Skeletal muscle cell (primary cell): ENCODE measurements at regions not wholly inside any gene's neighbourhood (a gene's known extent, or its start where the extent isn't known, plus 50 kb on each side); places are given as distances from the start of the nearest gene placed in this dataset.

Experiments used
- DNase-seq: peaks from one replicate; pipeline ENCODE4 v3.0.0-alpha.2; 2010; ENCODE audit warnings: low read depth
- H3K4me3 ChIP-seq: 2 replicates; pipeline ENCODE4 v1.5.1; 2011; ENCODE audit warnings: low read depth, mild to moderate bottlenecking, control low read depth, low read length, moderate library complexity

DNA sequence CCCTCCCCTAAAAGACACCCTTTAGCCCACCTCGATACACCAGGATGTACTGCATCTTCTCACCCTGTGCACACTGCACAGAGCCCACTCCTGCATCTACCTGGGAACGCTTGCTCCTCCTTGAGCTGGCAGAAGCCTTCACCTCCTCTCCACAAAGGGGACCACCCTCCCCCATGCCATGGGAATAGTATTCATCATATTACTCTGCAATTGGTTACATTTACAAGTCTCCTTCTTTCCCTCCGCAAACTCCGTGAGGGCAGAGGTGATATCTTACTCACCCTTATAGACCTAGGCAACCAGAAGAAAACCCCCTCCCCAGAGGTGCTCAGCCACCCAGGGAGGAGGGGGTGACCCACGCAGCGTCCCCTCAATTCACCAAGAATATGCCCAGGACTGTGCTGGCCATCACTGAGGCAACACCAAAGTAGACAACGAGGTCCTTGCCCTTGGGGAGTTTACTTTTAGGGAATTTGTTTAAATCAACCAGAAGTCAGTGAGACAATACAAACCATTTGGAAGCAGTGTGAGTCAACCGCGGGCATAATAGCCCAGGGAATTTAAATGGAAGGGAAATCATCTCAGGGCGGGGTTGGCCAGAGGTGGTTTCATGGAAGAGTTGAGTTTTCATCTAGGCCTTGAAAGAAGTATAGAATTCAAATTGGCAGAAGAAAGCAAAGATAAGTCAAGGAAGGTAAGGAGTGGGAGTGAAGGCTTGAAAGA is 214.5 kb downstream of the BARX2 start:
- H3K4me3 ChIP-seq: no peak overlapping the region
- no peak for DNase-seq

DNA sequence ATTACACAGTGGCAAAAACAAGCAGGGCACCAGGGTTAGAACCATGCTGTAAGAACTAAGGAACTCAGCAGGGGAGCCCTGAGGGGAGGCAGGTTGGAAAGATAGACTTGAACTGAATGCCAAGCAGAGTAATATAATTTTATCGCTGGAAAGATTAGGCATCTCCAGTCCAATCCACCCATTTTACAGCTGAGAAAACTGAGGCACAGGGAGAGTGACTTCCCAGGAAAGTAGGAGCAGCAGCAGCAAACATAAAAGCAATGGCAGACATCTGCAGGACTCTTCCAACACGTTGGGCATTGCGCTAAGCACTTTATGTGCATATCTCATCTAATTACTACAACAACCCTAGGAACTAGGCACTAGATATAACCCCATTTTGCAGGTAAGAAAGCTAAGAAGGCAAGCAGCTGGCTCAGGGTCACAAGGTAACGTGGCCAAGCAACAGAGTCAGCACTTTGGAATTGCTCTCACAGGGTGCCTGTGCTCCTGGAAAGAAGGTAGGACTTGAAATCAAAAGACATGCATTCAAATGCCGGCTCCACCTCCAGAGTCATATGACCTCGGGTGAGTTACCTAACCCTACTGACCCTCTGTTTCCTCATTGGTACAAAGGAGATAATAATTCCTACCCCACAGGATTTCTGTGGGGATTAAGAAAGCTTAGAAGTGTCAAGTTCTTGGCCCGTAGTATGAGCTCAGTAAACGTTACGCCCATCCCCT is 215.3 kb downstream of the BARX2 start:
- no peak for DNase-seq
- no peak overlapping the region for H3K4me3 ChIP-seq

DNA sequence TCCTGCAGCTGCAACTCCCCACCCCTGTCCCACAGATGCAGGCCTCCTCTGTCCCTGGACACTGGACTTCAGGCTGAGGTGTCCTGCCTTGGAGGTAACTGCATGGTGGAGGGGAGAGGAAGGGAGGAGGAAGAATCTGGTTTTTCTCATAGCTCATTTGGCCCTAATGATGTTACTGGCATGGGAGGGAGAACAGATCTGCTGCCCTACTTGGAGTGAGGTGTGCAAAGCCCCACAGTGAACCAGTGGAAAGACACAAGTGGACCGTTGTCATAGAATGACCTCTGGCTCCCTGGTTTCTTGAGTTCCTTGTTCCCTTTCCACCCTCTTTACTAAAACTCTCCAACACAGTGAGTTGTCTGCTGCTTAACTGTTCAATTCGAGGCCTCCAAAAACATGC is 215.9 kb downstream of the BARX2 start:
- DNase-seq: no peak

DNA sequence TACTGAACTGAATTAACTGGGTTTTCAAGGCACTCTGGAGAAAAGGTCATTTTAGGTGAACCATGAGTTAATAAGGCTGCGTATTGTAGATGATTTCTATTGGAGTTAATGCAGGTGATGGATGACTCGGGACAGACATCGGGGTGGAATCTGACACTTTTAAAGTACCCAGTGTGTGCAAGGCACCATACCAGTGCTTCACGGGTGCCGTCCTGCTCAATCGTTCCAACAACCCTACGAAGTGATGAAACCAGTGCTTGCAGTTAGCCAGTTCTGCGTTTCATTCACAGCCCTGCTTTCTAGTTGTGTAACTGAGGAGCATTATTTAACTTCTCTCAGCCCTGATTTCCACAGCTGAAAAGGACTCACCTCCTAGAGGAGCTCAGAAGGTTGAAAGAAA is 216.5 kb downstream of the BARX2 start:
- no peak for DNase-seq
- H3K4me3 ChIP-seq: no peak overlapping the region

More for the DNA sequence above, 215.9 kb downstream of the BARX2 start:
- no peak overlapping the region for H3K4me3 ChIP-seq

DNA sequence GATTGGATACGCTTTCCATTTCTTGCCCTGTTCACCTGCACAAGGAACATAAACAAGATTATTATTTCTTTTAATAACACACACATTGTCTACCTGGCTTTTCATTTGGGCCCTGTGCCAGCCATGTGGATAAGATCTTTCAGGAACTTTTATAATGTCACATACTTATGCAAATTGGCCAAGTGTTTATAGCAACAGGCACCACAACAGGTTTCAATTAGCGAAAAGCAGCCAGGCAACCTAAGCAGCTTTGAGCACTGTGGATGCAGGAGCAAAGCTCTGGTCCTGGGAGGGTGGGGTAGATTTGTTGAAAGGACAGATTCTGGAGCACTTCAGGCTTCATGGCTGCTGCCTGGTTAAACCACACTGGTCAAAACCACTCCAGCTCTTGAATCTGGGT is 217.4 kb downstream of the BARX2 start:
- DNase-seq: no peak

DNA sequence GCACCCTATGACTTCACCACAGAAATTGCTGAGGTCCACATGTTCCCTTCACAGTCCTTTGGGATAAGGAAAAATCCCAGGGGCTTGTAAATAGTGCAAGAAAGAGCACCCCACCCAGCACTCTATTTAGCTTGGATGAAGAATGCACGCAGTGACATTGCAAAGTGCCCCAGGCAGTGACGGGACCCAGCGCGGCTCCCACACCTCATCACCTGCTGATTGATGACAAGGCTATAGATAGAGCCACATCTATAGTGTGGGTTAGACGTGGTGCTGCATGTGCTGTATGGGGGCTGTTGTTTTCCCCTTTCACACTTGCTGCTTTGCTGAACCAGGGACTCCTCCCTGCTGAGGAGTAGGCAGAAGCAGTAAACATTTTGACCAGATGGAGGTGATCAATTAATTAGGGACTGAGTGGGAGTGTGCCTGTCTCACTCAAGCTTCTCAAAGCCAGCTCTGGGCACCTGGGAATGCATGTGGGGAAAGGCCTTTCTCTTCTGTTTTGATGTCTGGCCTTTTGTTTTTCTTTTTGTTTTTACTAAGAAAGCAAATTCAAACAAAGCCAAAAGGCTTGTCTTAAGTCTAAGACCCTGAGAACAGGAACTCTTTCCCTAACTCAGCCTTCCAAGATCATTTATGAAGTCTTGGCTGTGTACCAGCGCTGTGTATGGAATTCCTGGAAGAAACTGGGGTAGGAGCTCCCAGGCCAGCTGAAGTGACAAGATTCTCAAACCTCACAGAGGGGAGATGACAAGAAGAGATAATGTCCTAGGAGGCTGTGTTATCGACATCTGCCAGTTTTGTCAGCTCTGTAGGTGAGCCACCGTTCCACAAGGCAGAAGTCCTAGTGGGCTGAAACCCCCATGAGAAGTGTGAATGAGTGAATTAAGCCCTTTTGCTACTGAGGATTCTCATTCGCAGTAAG is 219.7 kb downstream of the BARX2 start:
- DNase-seq: no peak
- no peak overlapping the region for H3K4me3 ChIP-seq

More for the DNA sequence above, 217.4 kb downstream of the BARX2 start:
- H3K4me3 ChIP-seq: no peak overlapping the region

DNA sequence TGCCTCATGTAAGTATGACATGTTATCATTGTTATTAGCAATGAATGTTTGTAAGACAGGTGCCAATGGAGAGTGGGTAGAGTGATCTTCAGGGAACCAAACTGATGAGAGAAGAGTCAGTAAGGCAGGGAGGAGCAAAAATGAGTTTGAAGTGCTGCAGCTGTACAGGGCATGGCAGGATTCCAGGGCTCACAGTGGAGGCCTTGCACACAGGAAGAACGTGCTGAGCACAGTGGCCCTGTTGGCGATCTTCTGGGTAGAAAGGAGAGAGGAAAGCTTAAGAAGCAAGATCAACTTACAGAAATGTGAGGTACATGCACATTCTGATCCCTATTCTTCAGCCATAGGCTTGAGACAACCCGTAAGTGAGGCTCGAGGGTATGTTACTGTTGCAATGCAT is 219.3 kb upstream of the TMEM45B start:
- DNase-seq: no peak
- no peak overlapping the region for H3K4me3 ChIP-seq

DNA sequence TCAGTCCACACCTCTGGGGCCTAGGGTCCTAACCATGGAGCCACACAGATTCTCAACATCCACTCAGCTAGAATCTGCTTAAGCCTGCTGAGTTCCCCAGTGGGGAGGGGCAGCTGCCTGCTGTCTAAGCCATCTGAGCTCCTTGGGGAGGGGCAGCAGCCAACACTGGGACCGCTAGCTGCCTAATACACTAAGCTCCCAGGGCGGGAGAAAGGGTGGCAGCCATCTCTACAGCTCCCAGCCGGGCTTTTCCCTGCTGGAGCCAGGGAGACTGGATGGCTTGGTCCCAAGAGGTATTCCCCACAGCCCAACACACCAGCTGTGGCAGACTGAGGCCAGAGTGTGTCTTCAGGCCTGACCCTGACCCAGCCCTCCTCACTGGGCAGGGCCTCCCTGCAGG is 217.3 kb upstream of the TMEM45B start:
- no peak overlapping the region for H3K4me3 ChIP-seq

DNA sequence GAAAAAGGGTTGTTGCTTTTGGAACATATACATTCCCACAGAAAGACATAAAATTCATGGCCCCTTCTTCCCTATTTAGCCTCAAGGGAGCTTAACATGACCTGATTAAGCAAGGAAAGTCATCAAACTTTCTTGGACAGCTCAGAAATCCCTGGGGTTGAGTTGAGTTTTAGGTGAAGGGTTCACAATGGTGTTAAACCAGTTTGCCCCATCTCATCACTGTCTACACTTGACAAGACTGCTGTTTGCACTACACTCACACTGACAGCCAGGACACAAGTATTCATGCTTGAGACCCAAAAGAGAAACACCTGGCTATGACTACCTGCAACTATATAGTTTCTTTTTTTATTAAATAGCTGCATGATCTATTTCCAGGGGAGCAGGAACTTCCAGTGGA is 209.8 kb upstream of the TMEM45B start:
- no peak overlapping the region for H3K4me3 ChIP-seq
- no peak for DNase-seq

More for the DNA sequence above, 217.3 kb upstream of the TMEM45B start:
- no peak for DNase-seq

DNA sequence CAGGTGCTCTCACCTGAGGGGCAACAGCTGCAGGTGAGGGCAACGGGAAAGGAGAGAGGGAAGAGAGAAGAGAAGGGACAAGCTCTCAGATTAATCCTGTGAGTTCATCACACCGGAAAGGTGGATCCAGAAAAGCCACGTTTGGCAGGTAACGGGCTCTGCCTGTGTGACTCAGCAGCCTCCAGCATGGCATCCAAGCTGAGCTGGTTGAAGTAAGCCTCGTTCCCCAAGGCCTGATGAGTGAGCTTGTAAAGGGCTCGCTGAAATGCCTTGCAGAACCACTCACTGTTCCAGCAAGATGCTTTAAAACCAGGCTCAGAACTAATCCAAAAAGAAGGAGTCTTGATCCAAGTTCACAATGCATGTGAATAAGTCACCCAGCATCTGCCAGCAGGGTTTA is 206.9 kb upstream of the TMEM45B start:
- no peak overlapping the region for H3K4me3 ChIP-seq
- DNase-seq: no peak

DNA sequence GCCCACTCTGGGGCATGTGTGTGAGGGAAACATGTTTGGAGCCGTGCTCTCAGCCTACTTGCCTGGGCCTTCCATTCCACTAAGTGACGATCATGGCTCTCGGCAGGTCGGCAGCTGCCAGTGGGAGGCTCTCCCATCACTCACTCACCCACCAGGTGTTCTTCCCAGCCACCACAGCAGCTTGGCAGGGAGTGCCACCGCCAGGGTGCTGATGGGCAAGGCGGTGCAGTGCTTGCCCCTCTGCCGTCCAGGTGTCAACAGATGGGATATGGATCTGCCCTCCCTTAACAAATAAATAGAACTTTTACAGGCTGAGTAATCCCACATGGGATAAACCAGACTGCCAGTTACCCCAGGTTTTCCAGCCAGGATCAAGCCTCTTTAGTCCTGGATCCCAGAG is 205.5 kb upstream of the TMEM45B start:
- no peak for DNase-seq
- H3K4me3 ChIP-seq: no peak overlapping the region

DNA sequence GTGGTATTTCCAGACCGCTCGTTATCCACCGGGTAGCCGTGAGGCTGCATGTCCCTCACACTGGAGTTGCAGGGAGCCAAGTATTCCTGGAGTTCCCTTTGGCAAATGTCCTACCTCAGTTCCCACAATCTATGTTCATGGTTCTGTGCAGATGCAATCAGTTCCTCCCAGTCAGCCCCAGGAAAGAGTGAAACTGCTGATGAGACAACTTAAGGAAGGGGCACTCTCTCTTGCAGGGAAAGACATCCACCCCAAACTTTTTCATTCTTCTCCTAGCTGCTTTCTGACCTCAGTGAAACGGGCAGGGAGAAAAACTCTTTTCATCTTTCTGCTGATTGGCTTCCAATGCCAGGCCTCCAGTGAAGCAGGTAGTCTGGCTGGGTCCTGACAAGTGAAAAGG is 205.1 kb upstream of the TMEM45B start:
- DNase-seq: no peak
- H3K4me3 ChIP-seq: no peak overlapping the region

DNA sequence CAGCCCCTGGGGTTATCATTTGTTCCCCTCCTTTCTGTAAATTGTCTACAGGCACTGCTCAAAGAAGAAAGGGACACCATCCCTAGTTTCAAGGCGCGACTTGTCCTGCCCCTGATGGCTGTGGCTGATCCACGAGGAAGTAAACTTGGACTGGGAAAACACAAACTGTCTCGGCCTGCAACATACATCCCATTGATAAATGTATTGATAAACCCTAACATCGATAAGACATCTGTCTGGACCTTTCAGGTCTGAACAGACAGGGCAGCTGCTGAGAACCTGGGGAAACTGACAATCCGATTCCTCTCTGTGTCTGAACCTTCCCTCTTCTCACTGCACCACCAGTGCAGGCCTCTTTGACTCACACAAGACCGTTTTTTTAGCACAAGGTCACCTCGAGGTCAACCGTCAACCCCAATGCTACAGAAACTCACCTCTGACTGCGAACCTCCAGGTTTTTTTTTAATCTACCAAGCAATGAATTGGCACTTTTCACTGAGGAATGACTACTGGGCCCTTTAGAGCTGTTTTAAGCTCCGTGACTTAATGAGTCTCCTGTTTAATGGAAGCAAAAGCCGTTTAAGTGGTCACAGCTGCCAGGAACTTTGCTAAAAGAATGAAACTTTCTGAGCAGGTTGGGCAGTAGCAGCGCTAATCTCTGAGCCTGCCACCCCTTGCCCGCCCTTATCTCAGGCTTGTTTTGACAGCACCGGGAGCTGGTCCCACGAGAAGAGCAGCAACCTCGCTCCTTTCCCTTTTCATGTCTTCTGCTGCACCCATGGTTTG is 203.8 kb upstream of the TMEM45B start:
- no peak overlapping the region for H3K4me3 ChIP-seq
- DNase-seq: no peak

DNA sequence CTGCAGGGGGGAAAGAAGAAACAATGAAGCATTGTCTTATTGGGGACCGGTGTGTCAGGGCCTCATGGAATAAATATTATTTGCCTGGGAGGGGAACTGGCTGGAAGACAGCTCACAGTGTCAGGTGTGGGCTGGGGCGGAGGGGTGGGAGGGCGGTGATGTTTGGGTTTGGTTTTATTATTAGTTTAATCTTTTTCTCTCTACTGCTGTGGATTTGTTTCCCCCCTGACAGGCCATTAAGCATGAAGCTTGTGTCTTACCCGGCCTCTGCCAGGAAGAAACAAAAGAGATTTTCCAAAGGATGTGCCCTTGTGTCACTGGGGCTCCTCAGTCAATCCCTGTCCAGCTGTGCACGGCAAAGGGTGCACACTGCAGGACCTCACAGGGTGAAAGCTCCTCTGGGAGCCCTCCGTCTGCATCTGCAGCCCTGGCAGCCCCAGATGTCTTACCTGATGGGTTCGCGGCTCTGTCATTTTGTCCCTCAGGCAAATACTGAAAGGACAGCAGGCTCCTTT is 203.1 kb upstream of the TMEM45B start:
- DNase-seq: no peak
- no peak overlapping the region for H3K4me3 ChIP-seq

DNA sequence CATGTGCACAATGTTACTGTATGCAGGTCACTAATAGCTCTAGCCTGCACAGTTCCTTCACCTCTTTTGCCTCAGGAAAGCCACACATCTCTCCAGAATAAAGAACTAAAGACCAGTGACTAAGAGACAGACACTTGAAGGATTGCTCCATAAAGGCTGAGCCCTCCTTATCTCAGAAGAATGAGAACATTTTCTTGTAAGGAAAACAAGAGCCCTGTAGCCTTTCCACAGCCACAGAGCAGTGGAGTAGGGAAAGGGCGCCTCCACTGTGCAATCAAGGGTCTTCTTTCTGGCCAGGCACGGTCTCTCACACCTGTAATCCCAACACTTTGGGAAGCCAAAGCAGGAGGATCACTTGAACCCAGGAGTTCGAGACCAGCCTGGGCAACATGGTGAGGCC is 202.6 kb upstream of the TMEM45B start:
- DNase-seq: no peak
- no peak overlapping the region for H3K4me3 ChIP-seq

DNA sequence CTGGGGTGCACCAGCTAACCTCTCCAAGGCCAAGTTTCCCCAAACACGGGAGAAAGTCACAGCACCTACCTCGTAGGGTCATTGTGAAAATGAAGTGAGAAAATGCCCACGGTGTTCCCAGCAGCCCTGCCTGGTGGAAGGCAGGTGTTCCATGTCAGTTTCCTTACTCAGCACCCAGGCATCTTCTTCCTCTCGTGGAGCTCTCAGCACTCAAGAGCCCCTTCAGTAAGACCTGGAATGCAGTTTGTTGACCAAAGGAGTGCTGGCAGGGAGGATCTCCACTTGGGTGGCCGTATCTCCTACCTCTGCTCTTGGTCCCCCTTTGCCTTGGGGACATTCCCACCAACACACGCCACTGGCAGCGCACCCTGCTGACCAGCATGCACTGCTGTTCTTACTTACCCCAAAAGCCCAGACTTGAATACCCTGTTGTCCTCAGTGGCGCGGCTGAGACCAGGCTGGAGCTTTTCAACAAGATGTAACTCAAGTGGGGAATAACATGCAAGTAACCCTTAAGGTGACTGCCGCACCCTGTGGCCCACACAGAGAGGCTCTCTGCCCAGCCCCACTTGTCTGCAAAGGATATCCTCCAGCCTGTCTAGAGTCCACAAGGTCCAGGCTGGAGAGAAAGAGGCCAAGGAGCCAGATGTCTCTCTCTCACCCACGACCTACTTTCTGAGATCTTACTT is 201.2 kb upstream of the TMEM45B start:
- DNase-seq: no peak
- no peak overlapping the region for H3K4me3 ChIP-seq

DNA sequence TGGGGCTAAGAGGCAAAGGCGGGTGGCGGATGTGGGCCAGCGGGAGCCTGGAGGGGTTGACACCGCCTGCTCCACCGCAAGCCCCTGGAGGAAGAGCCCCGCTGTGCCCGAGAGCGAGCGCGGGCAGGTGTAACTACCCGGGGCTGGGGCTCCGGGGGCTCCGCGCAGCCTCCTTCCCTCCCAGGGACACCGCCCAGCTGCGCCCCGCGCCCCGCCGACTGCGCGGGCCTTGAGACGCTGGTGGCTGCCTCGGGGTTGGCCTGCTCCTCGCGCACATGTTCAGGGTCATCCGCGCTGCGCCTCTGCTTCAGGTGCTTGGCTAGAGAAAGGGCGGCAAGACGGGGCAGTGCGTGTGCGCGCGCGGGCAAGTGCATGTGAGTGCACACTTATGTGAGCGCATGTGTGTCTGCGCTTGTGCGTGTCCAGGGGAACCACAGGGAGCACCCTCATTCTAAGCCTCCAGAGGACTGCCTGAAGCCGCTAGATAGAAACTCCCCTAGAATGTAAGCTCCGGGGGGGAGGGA is 197.5 kb upstream of the TMEM45B start:
- no peak overlapping the region for H3K4me3 ChIP-seq
- DNase-seq: no peak
